ENCODE measurements at regions not wholly inside any gene's neighbourhood (a gene's known extent, or its start where the extent isn't known, plus 50 kb on each side); places are given as distances from the start of the nearest gene placed in this dataset.

GRCh38 chr15:93341164-93341563 is 252.2 kb upstream of the RGMA start (continued):
- TF ChIP-seq, protein P1, sequence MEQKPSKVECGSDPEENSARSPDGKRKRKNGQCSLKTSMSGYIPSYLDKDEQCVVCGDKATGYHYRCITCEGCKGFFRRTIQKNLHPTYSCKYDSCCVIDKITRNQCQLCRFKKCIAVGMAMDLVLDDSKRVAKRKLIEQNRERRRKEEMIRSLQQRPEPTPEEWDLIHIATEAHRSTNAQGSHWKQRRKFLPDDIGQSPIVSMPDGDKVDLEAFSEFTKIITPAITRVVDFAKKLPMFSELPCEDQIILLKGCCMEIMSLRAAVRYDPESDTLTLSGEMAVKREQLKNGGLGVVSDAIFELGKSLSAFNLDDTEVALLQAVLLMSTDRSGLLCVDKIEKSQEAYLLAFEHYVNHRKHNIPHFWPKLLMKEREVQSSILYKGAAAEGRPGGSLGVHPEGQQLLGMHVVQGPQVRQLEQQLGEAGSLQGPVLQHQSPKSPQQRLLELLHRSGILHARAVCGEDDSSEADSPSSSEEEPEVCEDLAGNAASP (IDR thresholded peaks at IDR 0.05) = no peak
- TF ChIP-seq ELF1 (tag; IDR thresholded peaks at IDR 0.05) (no peak), USF1 (CRISPR knock-in tag; IDR thresholded peaks at IDR 0.05) (no peak)

DNA sequence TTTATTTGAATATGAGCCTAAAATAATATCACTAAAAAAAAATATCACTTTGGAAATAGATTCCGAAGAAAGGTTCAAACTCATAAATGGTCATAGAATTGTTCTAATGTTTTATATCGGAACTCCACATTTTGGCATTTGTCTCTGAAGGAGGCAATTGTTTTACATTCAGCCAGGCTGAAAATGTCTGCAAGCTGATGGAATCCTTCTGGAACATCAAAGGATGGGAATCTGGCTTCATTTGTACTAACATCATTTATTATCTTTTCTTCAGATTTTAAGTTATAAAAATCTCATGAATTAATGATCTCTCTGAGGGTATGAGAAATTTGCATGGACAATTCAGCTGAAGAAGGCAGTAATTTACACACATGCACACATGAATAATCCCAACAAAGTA is 251.4 kb upstream of the RGMA start:
- no peak for FAIRE-seq
- CTCF ChIA-PET (ENCODE audit: low intra/inter-chr PET ratio) = no interaction called here
- H2AFZ ChIP-seq (ENCODE audit: low read depth, low read length) = no peak overlapping the region
- in situ Hi-C loops (cut with MboI) (no loop called here), intact Hi-C loops (cut with micrococcal nuclease) (no loop called here)
- no peak overlapping the region for H3K4me2 ChIP-seq (ENCODE audit: insufficient read depth, low read length)
- POLR2A ChIA-PET = interaction anchor here (0.6 kb wide), 1 partner anchor 215 kb away, joined by 3 read pairs; no protein-coding TSS in a partner anchor
- H3K4me1 ChIP-seq (replicated peaks in 1 of 2; ENCODE audit: control insufficient read depth in 2 of 2, insufficient read depth in 2 of 2, low read length in 2 of 2) = no peaks in the 10 kb centered on the region
- H3K79me2 ChIP-seq (ENCODE audit: control insufficient read depth, insufficient read depth, low read length) = no peaks in the 10 kb centered on the region
- H3K9me1 ChIP-seq (ENCODE audit: control insufficient read depth, insufficient read depth, low read length) = no peaks in the 10 kb centered on the region
- H4K20me1 ChIP-seq (replicated peaks; ENCODE audit: control insufficient read depth, insufficient read depth, low read length) = no peaks in the 10 kb centered on the region
- DNase-seq (ENCODE audit: extremely low read depth in 1 of 4, low spot score in 3 of 4) = no peak
- no TSS peak for BruUV-seq (replicated peaks)
- 0% methylated on average over 2 of the region's 2 CpGs for WGBS (ENCODE audit: insufficient coverage, low coverage, missing lambda C conversion rate)
- no peaks in the 10 kb centered on the region for H3K9me3 ChIP-seq (replicated peaks; ENCODE audit: control insufficient read depth, insufficient read depth, low read depth, low read length)
- no peak overlapping the region for H3K9ac ChIP-seq (ENCODE audit: insufficient read depth in 1 of 2, low read depth in 2 of 2, low read length in 2 of 2)
- no peak overlapping the region for H3K4me3 ChIP-seq
- H3K27me3 ChIP-seq (ENCODE audit: control insufficient read depth in 2 of 2, insufficient read depth in 2 of 2, low read length in 2 of 2) = peaks cover 0 to 9% of the 10 kb centered on the region in 2 experiments; a peak in 1 of 5 replicates
- H3K27ac ChIP-seq (ENCODE audit: extremely low read depth, low read depth, low read length) = no peak overlapping the region
- H3K36me3 ChIP-seq (ENCODE audit: control insufficient read depth, insufficient read depth, low read length) = no peaks in the 10 kb centered on the region
- no peak for ATAC-seq
- TF ChIP-seq GATAD2B (IDR thresholded peaks at IDR 0.05; ENCODE audit: borderline replicate concordance) = no peak
- no peak for TF ChIP-seq POLR3A (IDR thresholded peaks at IDR 0.05; ENCODE audit: borderline replicate concordance, extremely low read depth, insufficient read depth, insufficient read length)
- TF ChIP-seq TCFL5 (CRISPR knock-in tag; conservative IDR thresholded peaks at IDR 0.05) = no peak
- TF ChIP-seq NFE2 (IDR thresholded peaks at IDR 0.05; ENCODE audit: low read depth) = no peak
- no peak for TF ChIP-seq PHF8 (IDR thresholded peaks at IDR 0.05; ENCODE audit: borderline replicate concordance, low read length)
- TF ChIP-seq SMARCA5 (IDR thresholded peaks at IDR 0.05) = no peak
- no peak for TF ChIP-seq BRF1 (IDR thresholded peaks at IDR 0.05; ENCODE audit: borderline replicate concordance, extremely low read depth, insufficient read length)
- TF ChIP-seq MEF2A (IDR thresholded peaks at IDR 0.05; ENCODE audit: control insufficient read depth, low read depth, low read length) = no peak
- no peak for TF ChIP-seq MECOM (CRISPR knock-in tag; IDR thresholded peaks at IDR 0.05)
- TF ChIP-seq ZBTB11 (CRISPR knock-in tag; IDR thresholded peaks at IDR 0.05) = no peak
- TF ChIP-seq SLC30A9 (CRISPR knock-in tag; IDR thresholded peaks at IDR 0.05) = no peak
- TF ChIP-seq PTRF (tag; IDR thresholded peaks at IDR 0.05) = no peak
- TF ChIP-seq KHSRP (IDR thresholded peaks at IDR 0.05) = no peak
- no peak for TF ChIP-seq HCFC1 (IDR thresholded peaks at IDR 0.05; ENCODE audit: low read depth, low read length)
- TF ChIP-seq RBFOX2 (IDR thresholded peaks at IDR 0.05; ENCODE audit: low read depth, low read length) = no peak

Measured in K562 (cell line).